GM12892 (cell line): ENCODE measurements at regions not wholly inside any gene's neighbourhood (a gene's known extent, or its start where the extent isn't known, plus 50 kb on each side); places are given as distances from the start of the nearest gene placed in this dataset.

Experiments used
- POLR2A ChIP-seq: IDR thresholded peaks from 2 replicates; pipeline ENCODE4 v1.6.1; 2011; ENCODE audit warnings: low read depth, low read length, control low read depth
- POLR2AphosphoS5 ChIP-seq: IDR thresholded peaks from 2 replicates; pipeline ENCODE4 v1.6.1; 2011; ENCODE audit warnings: low read depth, low read length, control low read depth

DNA sequence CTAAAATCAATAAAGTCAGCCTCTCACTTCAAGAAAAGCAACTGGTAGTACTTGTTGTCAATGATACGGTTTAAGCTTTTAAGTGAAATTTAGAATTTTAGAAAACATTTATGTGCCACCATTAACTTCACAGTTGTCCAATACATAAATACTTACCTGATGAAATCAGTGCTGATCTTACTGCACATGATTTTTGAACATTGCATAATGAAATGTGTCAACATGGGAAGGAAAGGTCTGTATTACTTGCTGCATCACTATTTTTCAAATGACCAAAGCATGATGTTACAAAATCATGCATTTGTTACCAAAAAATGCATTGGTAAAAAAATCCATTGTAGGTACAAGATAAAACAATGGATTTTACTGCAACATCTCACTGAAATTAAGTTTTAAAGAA lies 284.3 kb downstream of the EPM2A start:
- TF ChIP-seq POLR2AphosphoS5 (no peak), POLR2A (no peak)
